ENCODE measurements at regions not wholly inside any gene's neighbourhood (a gene's known extent, or its start where the extent isn't known, plus 50 kb on each side); places are given as distances from the start of the nearest gene placed in this dataset.

DNA sequence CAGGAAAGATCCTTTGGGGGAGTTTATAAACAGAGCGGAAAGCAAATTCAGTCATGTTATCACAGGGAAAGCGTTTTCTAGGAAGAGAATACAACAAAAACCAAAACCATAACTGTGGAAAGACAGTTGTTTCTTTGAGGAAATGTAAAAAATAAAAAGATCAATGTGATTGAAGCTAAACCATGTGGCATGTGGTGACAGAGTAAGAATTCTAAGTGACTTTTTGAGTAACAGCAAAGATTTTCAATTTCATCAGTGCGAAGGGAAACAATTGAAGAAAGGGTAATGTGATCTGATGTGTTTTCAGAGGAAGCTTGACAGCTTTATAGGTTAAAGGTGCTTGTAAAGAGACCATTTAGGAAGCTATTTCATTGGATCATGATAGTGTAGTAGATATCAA is 575.9 kb upstream of the CHORDC1 start:
- TF ChIP-seq EZH2 (IDR thresholded peaks at IDR 0.05; ENCODE audit: borderline replicate concordance, low read depth, low read length, poor library complexity, severe bottlenecking) = no peak
- TF ChIP-seq, protein P1, sequence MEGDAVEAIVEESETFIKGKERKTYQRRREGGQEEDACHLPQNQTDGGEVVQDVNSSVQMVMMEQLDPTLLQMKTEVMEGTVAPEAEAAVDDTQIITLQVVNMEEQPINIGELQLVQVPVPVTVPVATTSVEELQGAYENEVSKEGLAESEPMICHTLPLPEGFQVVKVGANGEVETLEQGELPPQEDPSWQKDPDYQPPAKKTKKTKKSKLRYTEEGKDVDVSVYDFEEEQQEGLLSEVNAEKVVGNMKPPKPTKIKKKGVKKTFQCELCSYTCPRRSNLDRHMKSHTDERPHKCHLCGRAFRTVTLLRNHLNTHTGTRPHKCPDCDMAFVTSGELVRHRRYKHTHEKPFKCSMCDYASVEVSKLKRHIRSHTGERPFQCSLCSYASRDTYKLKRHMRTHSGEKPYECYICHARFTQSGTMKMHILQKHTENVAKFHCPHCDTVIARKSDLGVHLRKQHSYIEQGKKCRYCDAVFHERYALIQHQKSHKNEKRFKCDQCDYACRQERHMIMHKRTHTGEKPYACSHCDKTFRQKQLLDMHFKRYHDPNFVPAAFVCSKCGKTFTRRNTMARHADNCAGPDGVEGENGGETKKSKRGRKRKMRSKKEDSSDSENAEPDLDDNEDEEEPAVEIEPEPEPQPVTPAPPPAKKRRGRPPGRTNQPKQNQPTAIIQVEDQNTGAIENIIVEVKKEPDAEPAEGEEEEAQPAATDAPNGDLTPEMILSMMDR (conservative IDR thresholded peaks at IDR 0.05; ENCODE audit: low read depth, low read length) = no peak
- CTCF ChIA-PET = no interaction called here

DNA sequence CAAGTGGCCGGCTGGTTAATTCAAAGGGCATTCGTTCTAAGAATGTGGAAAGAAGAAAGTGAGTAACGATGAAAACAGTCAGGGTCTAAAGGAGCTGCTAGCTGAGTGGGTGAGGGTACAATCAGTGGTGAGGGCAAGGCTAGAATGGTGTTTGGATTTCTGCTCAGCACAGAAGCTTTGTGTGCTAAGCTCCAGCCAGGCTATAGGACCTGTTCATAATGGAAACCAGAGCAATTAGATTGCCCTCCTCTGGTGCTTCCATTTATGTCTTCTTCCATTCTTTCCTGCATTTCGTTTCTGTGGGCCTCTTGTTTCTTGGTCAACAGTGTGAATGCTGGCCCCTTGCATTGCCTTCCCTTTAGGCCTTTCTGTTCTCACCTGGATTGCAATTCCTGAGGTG is 572.9 kb upstream of the CHORDC1 start:
- Histone ChIP-seq H3K27me3 (replicated peaks; ENCODE audit: insufficient read depth, low read depth, low read length, poor library complexity) (no peaks in the 10 kb centered on the region), H3K9me3 (ENCODE audit: low read depth, low read length, poor library complexity, severe bottlenecking) (no peaks in the 10 kb centered on the region), H3K36me3 (ENCODE audit: insufficient read depth, low read length, poor library complexity, severe bottlenecking) (no peaks in the 10 kb centered on the region), H3K4me1 (ENCODE audit: insufficient read depth, low read length, poor library complexity, severe bottlenecking) (no peaks in the 10 kb centered on the region), H3K27ac (ENCODE audit: low read depth, low read length, poor library complexity, severe bottlenecking) (no peak overlapping the region), H3K4me3 (ENCODE audit: low read depth, low read length, poor library complexity, severe bottlenecking) (no peak overlapping the region)
- CTCF ChIA-PET = no interaction called here
- POLR2A ChIA-PET (ENCODE audit: low non-redundant PET) = no interaction called here
- BruUV-seq (replicated peaks) = no TSS peak
- no peak for DNase-seq (ENCODE audit: low spot score)
- TF ChIP-seq EZH2 (IDR thresholded peaks at IDR 0.05; ENCODE audit: borderline replicate concordance, low read depth, low read length, poor library complexity, severe bottlenecking) = no peak
- TF ChIP-seq, protein P1 (conservative IDR thresholded peaks at IDR 0.05; ENCODE audit: low read depth, low read length) = no peak
- intact Hi-C loops (cut with micrococcal nuclease; ENCODE audit: unreplicated experiment) = no loop called here

More for the DNA sequence above, 575.9 kb upstream of the CHORDC1 start:
- POLR2A ChIA-PET (ENCODE audit: low non-redundant PET) = no interaction called here
- H3K36me3 ChIP-seq (ENCODE audit: insufficient read depth, low read length, poor library complexity, severe bottlenecking) = no peaks in the 10 kb centered on the region
- H3K27ac ChIP-seq (ENCODE audit: low read depth, low read length, poor library complexity, severe bottlenecking) = no peak overlapping the region
- no TSS peak for BruUV-seq (replicated peaks)
- no peaks in the 10 kb centered on the region for H3K4me1 ChIP-seq (ENCODE audit: insufficient read depth, low read length, poor library complexity, severe bottlenecking)
- no peak overlapping the region for H3K4me3 ChIP-seq (ENCODE audit: low read depth, low read length, poor library complexity, severe bottlenecking)
- no peak for DNase-seq (ENCODE audit: low spot score)
- intact Hi-C loops (cut with micrococcal nuclease; ENCODE audit: unreplicated experiment) = no loop called here
- H3K9me3 ChIP-seq (ENCODE audit: low read depth, low read length, poor library complexity, severe bottlenecking) = no peaks in the 10 kb centered on the region
- no peaks in the 10 kb centered on the region for H3K27me3 ChIP-seq (replicated peaks; ENCODE audit: insufficient read depth, low read depth, low read length, poor library complexity)

GRCh38 chr11:90788961-90789360 is 566.1 kb upstream of the CHORDC1 start:
- CTCF ChIA-PET = no interaction called here
- H3K27ac ChIP-seq (ENCODE audit: low read depth, low read length, poor library complexity, severe bottlenecking) = no peak overlapping the region
- intact Hi-C loops (cut with micrococcal nuclease; ENCODE audit: unreplicated experiment) = no loop called here
- H3K9me3 ChIP-seq (ENCODE audit: low read depth, low read length, poor library complexity, severe bottlenecking) = peaks cover 10% of the 10 kb centered on the region
- BruUV-seq (replicated peaks) = no TSS peak
- H3K27me3 ChIP-seq (replicated peaks; ENCODE audit: insufficient read depth, low read depth, low read length, poor library complexity) = no peaks in the 10 kb centered on the region
- DNase-seq (ENCODE audit: low spot score) = no peak
- no peaks in the 10 kb centered on the region for H3K4me1 ChIP-seq (ENCODE audit: insufficient read depth, low read length, poor library complexity, severe bottlenecking)
- H3K36me3 ChIP-seq (ENCODE audit: insufficient read depth, low read length, poor library complexity, severe bottlenecking) = no peaks in the 10 kb centered on the region
- no peak overlapping the region for H3K4me3 ChIP-seq (ENCODE audit: low read depth, low read length, poor library complexity, severe bottlenecking)
- TF ChIP-seq EZH2 (IDR thresholded peaks at IDR 0.05; ENCODE audit: borderline replicate concordance, low read depth, low read length, poor library complexity, severe bottlenecking) = no peak
- TF ChIP-seq, protein P1 (conservative IDR thresholded peaks at IDR 0.05; ENCODE audit: low read depth, low read length) = no peak
- POLR2A ChIA-PET (ENCODE audit: low non-redundant PET) = no interaction called here
